ENCODE measurements at regions not wholly inside any gene's neighbourhood (a gene's known extent, or its start where the extent isn't known, plus 50 kb on each side); places are given as distances from the start of the nearest gene placed in this dataset.
"Not testable (repeated sequence)": the region's sequence is repeated elsewhere in the genome, so short reads cannot be mapped to it uniquely, and the experiment has no call there.

- DNase-seq, result no peak
Observed at GRCh38 chr1:101371259-101371658, 134.4 kb downstream of the S1PR1 start.

- DNase-seq, result no peak
Observed at GRCh38 chr1:101373570-101373969, 136.8 kb downstream of the S1PR1 start.

- DNase-seq, result not testable (repeated sequence)
Observed at GRCh38 chr1:101375448-101375847, 138.6 kb downstream of the S1PR1 start.

- DNase-seq, result no peak
Observed at GRCh38 chr1:101376121-101377083, 139.6 kb downstream of the S1PR1 start.

GRCh38 chr1:101377084-101377835 is 140.4 kb downstream of the S1PR1 start:
- no peak for DNase-seq

- DNase-seq, result no peak
Observed at GRCh38 chr1:101379037-101379436, 142.2 kb downstream of the S1PR1 start.

GRCh38 chr1:101379950-101380349 is 143.1 kb downstream of the S1PR1 start:
- no peak for DNase-seq

GRCh38 chr1:101382135-101382534 is 145.3 kb downstream of the S1PR1 start:
- DNase-seq, result no peak

GRCh38 chr1:101388904-101389546 is 152.2 kb downstream of the S1PR1 start:
- DNase-seq, result no peak

- no peak for DNase-seq
Observed at GRCh38 chr1:101389547-101389929, 152.7 kb downstream of the S1PR1 start.

GRCh38 chr1:101392552-101392951 is 155.7 kb downstream of the S1PR1 start:
- DNase-seq, result no peak

- DNase-seq, result no peak
Observed at GRCh38 chr1:101394041-101394440, 157.2 kb downstream of the S1PR1 start.

GRCh38 chr1:101399222-101399621 is 162.4 kb downstream of the S1PR1 start:
- no peak for DNase-seq

- no peak for DNase-seq
Observed at GRCh38 chr1:101406271-101406670, 169.5 kb downstream of the S1PR1 start.

GRCh38 chr1:101406681-101407080 is 169.9 kb downstream of the S1PR1 start:
- no peak for DNase-seq

GRCh38 chr1:101407505-101408211 is 170.8 kb downstream of the S1PR1 start:
- DNase-seq, result peak in 1 of 2 donors; percentile 1

- DNase-seq, result no peak
Observed at GRCh38 chr1:101408212-101409042, 171.6 kb downstream of the S1PR1 start.

- DNase-seq, result no peak
Observed at GRCh38 chr1:101409102-101409501, 172.3 kb downstream of the S1PR1 start.

GRCh38 chr1:101410048-101410878 is 173.4 kb downstream of the S1PR1 start:
- DNase-seq, result no peak

- no peak for DNase-seq
Observed at GRCh38 chr1:101420406-101420805, 183.6 kb downstream of the S1PR1 start.

GRCh38 chr1:101428083-101428482 is 191.3 kb downstream of the S1PR1 start:
- DNase-seq, result not testable (repeated sequence)
